HG03060 (cell line): ENCODE measurements at regions not wholly inside any gene's neighbourhood (a gene's known extent, or its start where the extent isn't known, plus 50 kb on each side); places are given as distances from the start of the nearest gene placed in this dataset.

ENCODE experiments used
- ATAC-seq: cut with Tn5 transposase; IDR thresholded peaks from one replicate; pipeline ENCODE4 v1.9.1; 2021; ENCODE audit warnings: low read depth, moderate number of reproducible peaks; ENCODE audit not compliant: unreplicated experiment

GRCh38 chr12:114986178-114986714 lies 302.3 kb upstream of the TBX3 start:
- ATAC-seq: no peak

GRCh38 chr12:114984634-114985061 lies 300.7 kb upstream of the TBX3 start:
- no peak for ATAC-seq

GRCh38 chr12:114982760-114983159 lies 298.8 kb upstream of the TBX3 start:
- no peak for ATAC-seq

GRCh38 chr12:114981036-114981435 lies 297.1 kb upstream of the TBX3 start:
- no peak for ATAC-seq

GRCh38 chr12:114976959-114977358 lies 293.0 kb upstream of the TBX3 start:
- no peak for ATAC-seq

GRCh38 chr12:114976372-114976771 lies 292.4 kb upstream of the TBX3 start:
- ATAC-seq: no peak

- ATAC-seq: no peak
Measured at GRCh38 chr12:114975640-114976310, 291.8 kb upstream of the TBX3 start.

- ATAC-seq: no peak
Measured at GRCh38 chr12:114974826-114975639, 291.1 kb upstream of the TBX3 start.

GRCh38 chr12:114974333-114974732 lies 290.4 kb upstream of the TBX3 start:
- ATAC-seq: no peak

GRCh38 chr12:114968727-114969126 lies 284.8 kb upstream of the TBX3 start:
- no peak for ATAC-seq

GRCh38 chr12:114967151-114967550 lies 283.2 kb upstream of the TBX3 start:
- ATAC-seq: no peak

- no peak for ATAC-seq
Measured at GRCh38 chr12:114964841-114965240, 280.9 kb upstream of the TBX3 start.

- no peak for ATAC-seq
Measured at GRCh38 chr12:114963846-114964245, 279.9 kb upstream of the TBX3 start.

- ATAC-seq: no peak
Measured at GRCh38 chr12:114961491-114961890, 277.5 kb upstream of the TBX3 start.

- no peak for ATAC-seq
Measured at GRCh38 chr12:114958538-114958937, 274.6 kb upstream of the TBX3 start.

GRCh38 chr12:114957225-114957624 lies 273.2 kb upstream of the TBX3 start:
- ATAC-seq: no peak

GRCh38 chr12:114955414-114956014 lies 271.5 kb upstream of the TBX3 start:
- ATAC-seq: no peak

GRCh38 chr12:114954511-114955055 lies 270.6 kb upstream of the TBX3 start:
- no peak for ATAC-seq

GRCh38 chr12:114952573-114953271 lies 268.7 kb upstream of the TBX3 start:
- no peak for ATAC-seq

GRCh38 chr12:114949058-114949820 lies 265.3 kb upstream of the TBX3 start:
- no peak for ATAC-seq
